Loucy (cell line): ENCODE measurements at regions not wholly inside any gene's neighbourhood (a gene's known extent, or its start where the extent isn't known, plus 50 kb on each side); places are given as distances from the start of the nearest gene placed in this dataset.

ENCODE experiments used
- H2AFZ ChIP-seq: fragments of 200-600 bp; sonication (generic); 2 replicates; pipeline ENCODE4 v1.6.0; 2016; ENCODE audit warnings: antibody characterized with exemption, mild to moderate bottlenecking, low read length, moderate library complexity
- H3F3A ChIP-seq: fragments of 200-600 bp; 2 replicates; pipeline ENCODE4 v1.6.0; 2016; ENCODE audit warnings: antibody characterized with exemption, low read depth, mild to moderate bottlenecking
- H3K27me3 ChIP-seq: fragments of 200-600 bp; sonication (generic); 2 replicates; pipeline ENCODE4 v1.6.1; 2014; ENCODE audit warnings: low read length, mild to moderate bottlenecking; ENCODE audit not compliant: insufficient read depth, poor library complexity, severe bottlenecking
- H3K36me3 ChIP-seq: fragments of 200-600 bp; sonication (generic); 2 replicates; pipeline ENCODE4 v1.6.1; 2016; ENCODE audit warnings: low read length; ENCODE audit not compliant: insufficient read depth
- H3K4me1 ChIP-seq: fragments of 200-600 bp; sonication (generic); 2 replicates; pipeline ENCODE4 v1.5.1; 2014; ENCODE audit warnings: low read length, mild to moderate bottlenecking; ENCODE audit not compliant: insufficient read depth, poor library complexity, severe bottlenecking
- H3K4me2 ChIP-seq: fragments of 200-600 bp; sonication (generic); 2 replicates; pipeline ENCODE4 v1.6.0; 2014; ENCODE audit warnings: antibody characterized with exemption, low read length, low read depth, mild to moderate bottlenecking; ENCODE audit not compliant: poor library complexity, severe bottlenecking
- H3K4me3 ChIP-seq: fragments of 200-600 bp; sonication (generic); 2 replicates; pipeline ENCODE4 v1.5.1; 2014; ENCODE audit warnings: low read length, mild to moderate bottlenecking, mixed read lengths; ENCODE audit not compliant: poor library complexity, severe bottlenecking
- H3K79me2 ChIP-seq: fragments of 200-600 bp; sonication (generic); 2 replicates; pipeline ENCODE4 v1.6.1; 2014; ENCODE audit warnings: low read length; ENCODE audit not compliant: insufficient read depth
- H3K9ac ChIP-seq: fragments of 200-600 bp; sonication (generic); 2 replicates; pipeline ENCODE4 v1.6.0; 2014; ENCODE audit warnings: mild to moderate bottlenecking, low read depth, low read length, moderate library complexity; ENCODE audit not compliant: poor library complexity, severe bottlenecking
- H3K9me2 ChIP-seq: fragments of 200-600 bp; sonication (generic); replicated peaks from 2 replicates; pipeline ENCODE4 v1.6.1; 2016; ENCODE audit warnings: low read depth, low read length, mixed read lengths
- H3K9me3 ChIP-seq: fragments of 200-600 bp; sonication (generic); 2 replicates; pipeline ENCODE4 v1.6.1; 2014; ENCODE audit warnings: mild to moderate bottlenecking, antibody characterized with exemption, low read length, low read depth; ENCODE audit not compliant: insufficient read depth
- H4K20me1 ChIP-seq: fragments of 200-600 bp; sonication (generic); 2 replicates; pipeline ENCODE4 v1.6.0; 2014; ENCODE audit warnings: antibody characterized with exemption, low read length, mild to moderate bottlenecking; ENCODE audit not compliant: insufficient read depth, poor library complexity, severe bottlenecking
- EZH2phosphoT487 ChIP-seq: fragments of 200-600 bp; IDR thresholded peaks from 2 replicates; pipeline ENCODE4 v1.6.1; 2018; ENCODE audit warnings: antibody characterized with exemption, mild to moderate bottlenecking, moderate library complexity, borderline replicate concordance
- TF ChIP-seq, protein P1 (sequence below): fragments of 200-600 bp; sonication (generic); conservative IDR thresholded peaks from 2 replicates; pipeline ENCODE4 v1.5.1; 2014; ENCODE audit warnings: mild to moderate bottlenecking, antibody characterized with exemption, low read length

DNA sequence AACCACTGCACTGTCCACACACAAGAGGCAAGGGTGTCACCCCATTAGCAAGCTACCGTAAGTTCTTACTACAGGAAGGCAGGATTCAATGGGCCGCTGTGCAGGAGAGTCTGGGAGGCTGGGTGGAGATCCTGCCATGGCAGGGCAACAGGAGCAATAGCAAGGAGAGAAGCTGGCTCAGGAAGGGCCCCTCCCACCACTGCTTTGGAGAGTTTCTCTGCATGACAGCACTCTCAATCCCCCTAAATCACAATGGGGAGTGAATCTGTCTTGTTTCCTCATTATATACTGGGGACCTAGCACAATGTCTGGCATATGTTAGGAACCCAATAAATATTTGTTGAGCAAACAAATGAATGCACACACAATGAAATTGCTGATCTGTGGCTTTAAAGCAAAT lies 83.2 kb upstream of the SFMBT2 start:
- H3K4me2 ChIP-seq, result no peak overlapping the region
- no peaks in the 10 kb centered on the region for H3K36me3 ChIP-seq
- no peaks in the 10 kb centered on the region for H3K79me2 ChIP-seq
- peaks cover 7% of the 10 kb centered on the region for H3K4me1 ChIP-seq
- TF ChIP-seq EZH2phosphoT487, result no peak
- TF ChIP-seq, protein P1, sequence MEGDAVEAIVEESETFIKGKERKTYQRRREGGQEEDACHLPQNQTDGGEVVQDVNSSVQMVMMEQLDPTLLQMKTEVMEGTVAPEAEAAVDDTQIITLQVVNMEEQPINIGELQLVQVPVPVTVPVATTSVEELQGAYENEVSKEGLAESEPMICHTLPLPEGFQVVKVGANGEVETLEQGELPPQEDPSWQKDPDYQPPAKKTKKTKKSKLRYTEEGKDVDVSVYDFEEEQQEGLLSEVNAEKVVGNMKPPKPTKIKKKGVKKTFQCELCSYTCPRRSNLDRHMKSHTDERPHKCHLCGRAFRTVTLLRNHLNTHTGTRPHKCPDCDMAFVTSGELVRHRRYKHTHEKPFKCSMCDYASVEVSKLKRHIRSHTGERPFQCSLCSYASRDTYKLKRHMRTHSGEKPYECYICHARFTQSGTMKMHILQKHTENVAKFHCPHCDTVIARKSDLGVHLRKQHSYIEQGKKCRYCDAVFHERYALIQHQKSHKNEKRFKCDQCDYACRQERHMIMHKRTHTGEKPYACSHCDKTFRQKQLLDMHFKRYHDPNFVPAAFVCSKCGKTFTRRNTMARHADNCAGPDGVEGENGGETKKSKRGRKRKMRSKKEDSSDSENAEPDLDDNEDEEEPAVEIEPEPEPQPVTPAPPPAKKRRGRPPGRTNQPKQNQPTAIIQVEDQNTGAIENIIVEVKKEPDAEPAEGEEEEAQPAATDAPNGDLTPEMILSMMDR, result no peak
- H3K27me3 ChIP-seq, result no peaks in the 10 kb centered on the region
- H4K20me1 ChIP-seq, result no peaks in the 10 kb centered on the region
- H2AFZ ChIP-seq, result no peak overlapping the region
- no peak overlapping the region for H3K4me3 ChIP-seq
- H3K9me2 ChIP-seq, result no peaks in the 10 kb centered on the region
- no peaks in the 10 kb centered on the region for H3K9me3 ChIP-seq
- H3K9ac ChIP-seq, result no peak overlapping the region
- H3F3A ChIP-seq, result no peaks in the 10 kb centered on the region

- H2AFZ ChIP-seq, result no peak overlapping the region
- no peak overlapping the region for H3K9ac ChIP-seq
Observed at GRCh38 chr10:7492660-7493046, 81.8 kb upstream of the SFMBT2 start.

GRCh38 chr10:7491949-7492659 lies 81.3 kb upstream of the SFMBT2 start:
- Histone ChIP-seq H3K4me1 (peaks cover 7% of the 10 kb centered on the region), H3K9ac (no peak overlapping the region), H3K79me2 (no peaks in the 10 kb centered on the region), H3K4me2 (no peak overlapping the region), H3K36me3 (no peaks in the 10 kb centered on the region), H3K4me3 (no peak overlapping the region), H3K9me2 (no peaks in the 10 kb centered on the region), H3F3A (no peaks in the 10 kb centered on the region), H3K27me3 (no peaks in the 10 kb centered on the region), H4K20me1 (no peaks in the 10 kb centered on the region), H3K9me3 (no peaks in the 10 kb centered on the region), H2AFZ (no peak overlapping the region)
- TF ChIP-seq, protein P1, result no peak
- no peak for TF ChIP-seq EZH2phosphoT487

More at GRCh38 chr10:7492660-7493046, 81.8 kb upstream of the SFMBT2 start:
- H3K4me3 ChIP-seq, result no peak overlapping the region
- H3K9me3 ChIP-seq, result no peaks in the 10 kb centered on the region
- no peaks in the 10 kb centered on the region for H3K79me2 ChIP-seq
- TF ChIP-seq, protein P1, result no peak
- TF ChIP-seq EZH2phosphoT487, result no peak
- no peaks in the 10 kb centered on the region for H3K27me3 ChIP-seq
- H3K4me1 ChIP-seq, result peaks cover 7% of the 10 kb centered on the region
- H3K36me3 ChIP-seq, result no peaks in the 10 kb centered on the region
- H4K20me1 ChIP-seq, result no peaks in the 10 kb centered on the region
- H3K9me2 ChIP-seq, result no peaks in the 10 kb centered on the region
- H3K4me2 ChIP-seq, result no peak overlapping the region
- no peaks in the 10 kb centered on the region for H3F3A ChIP-seq
